ENCODE measurements at regions not wholly inside any gene's neighbourhood (a gene's known extent, or its start where the extent isn't known, plus 50 kb on each side); places are given as distances from the start of the nearest gene placed in this dataset.

DNA sequence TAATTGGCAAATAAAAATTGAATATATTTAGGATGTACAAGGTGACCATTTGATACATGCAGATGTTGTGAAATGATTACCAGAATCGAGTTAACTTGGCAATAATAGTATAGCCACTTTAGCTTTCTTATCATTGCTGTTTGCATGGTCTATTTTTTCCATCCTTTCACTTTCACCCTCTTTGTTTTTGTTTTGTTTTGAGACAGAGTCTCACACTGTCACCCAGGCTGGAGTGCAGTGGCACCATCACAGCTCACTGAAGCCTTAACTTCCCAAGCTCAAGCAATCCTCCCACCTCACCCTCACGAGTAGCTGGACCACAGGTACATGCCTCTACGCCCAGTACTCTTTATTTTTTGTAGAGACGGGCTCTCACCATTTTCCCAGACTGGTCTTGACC lies 218.6 kb upstream of the ADGRL3 start:
- TF ChIP-seq, protein P1, sequence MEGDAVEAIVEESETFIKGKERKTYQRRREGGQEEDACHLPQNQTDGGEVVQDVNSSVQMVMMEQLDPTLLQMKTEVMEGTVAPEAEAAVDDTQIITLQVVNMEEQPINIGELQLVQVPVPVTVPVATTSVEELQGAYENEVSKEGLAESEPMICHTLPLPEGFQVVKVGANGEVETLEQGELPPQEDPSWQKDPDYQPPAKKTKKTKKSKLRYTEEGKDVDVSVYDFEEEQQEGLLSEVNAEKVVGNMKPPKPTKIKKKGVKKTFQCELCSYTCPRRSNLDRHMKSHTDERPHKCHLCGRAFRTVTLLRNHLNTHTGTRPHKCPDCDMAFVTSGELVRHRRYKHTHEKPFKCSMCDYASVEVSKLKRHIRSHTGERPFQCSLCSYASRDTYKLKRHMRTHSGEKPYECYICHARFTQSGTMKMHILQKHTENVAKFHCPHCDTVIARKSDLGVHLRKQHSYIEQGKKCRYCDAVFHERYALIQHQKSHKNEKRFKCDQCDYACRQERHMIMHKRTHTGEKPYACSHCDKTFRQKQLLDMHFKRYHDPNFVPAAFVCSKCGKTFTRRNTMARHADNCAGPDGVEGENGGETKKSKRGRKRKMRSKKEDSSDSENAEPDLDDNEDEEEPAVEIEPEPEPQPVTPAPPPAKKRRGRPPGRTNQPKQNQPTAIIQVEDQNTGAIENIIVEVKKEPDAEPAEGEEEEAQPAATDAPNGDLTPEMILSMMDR (IDR thresholded peaks at IDR 0.05) = no peak
- TF ChIP-seq POLR2A (IDR thresholded peaks at IDR 0.05) (no peak), POLR2AphosphoS5 (IDR thresholded peaks at IDR 0.05) (no peak), EP300 (IDR thresholded peaks at IDR 0.05) (no peak)
